ENCODE measurements at regions not wholly inside any gene's neighbourhood (a gene's known extent, or its start where the extent isn't known, plus 50 kb on each side); places are given as distances from the start of the nearest gene placed in this dataset.
"Not testable (repeated sequence)": the region's sequence is repeated elsewhere in the genome, so short reads cannot be mapped to it uniquely, and the experiment has no call there.

GRCh38 chr6:113791225-113791624 is 65.9 kb upstream of the MARCKS start:
- not testable (repeated sequence) for DNase-seq (ENCODE audit: low read depth)

GRCh38 chr6:113795371-113795770 is 61.8 kb upstream of the MARCKS start:
- not testable (repeated sequence) for DNase-seq (ENCODE audit: low read depth)

- DNase-seq (ENCODE audit: low read depth) = no peak
Observed at GRCh38 chr6:113796038-113796437, 61.1 kb upstream of the MARCKS start.

GRCh38 chr6:113802779-113803178 is 54.4 kb upstream of the MARCKS start:
- no peak for DNase-seq (ENCODE audit: low read depth)

GRCh38 chr6:113805173-113805790 is 51.9 kb upstream of the MARCKS start:
- DNase-seq (ENCODE audit: low read depth) = no peak

GRCh38 chr6:113805811-113806495 is 51.2 kb upstream of the MARCKS start:
- DNase-seq (ENCODE audit: low read depth) = no peak
